HL-60 (cell line): ENCODE measurements at regions not wholly inside any gene's neighbourhood (a gene's known extent, or its start where the extent isn't known, plus 50 kb on each side); places are given as distances from the start of the nearest gene placed in this dataset.
A peak's percentile ranks its signal among the peaks of the same experiment; 100 is the strongest.

Experiments
- CTCF ChIP-seq: IDR thresholded peaks from one replicate; pipeline ENCODE4 v1.5.1; 2011; ENCODE audit warnings: low read length, control low read depth, inconsistent platforms; ENCODE audit not compliant: insufficient read depth
- POLR2AphosphoS5 ChIP-seq: IDR thresholded peaks from 2 replicates; pipeline ENCODE4 v1.6.1; 2012; ENCODE audit warnings: low read depth
- REST ChIP-seq: IDR thresholded peaks from 2 replicates; pipeline ENCODE4 v1.6.1; 2012; ENCODE audit warnings: low read depth; ENCODE audit not compliant: insufficient replicate concordance

- TF ChIP-seq POLR2AphosphoS5, result no peak
- no peak for TF ChIP-seq REST
- TF ChIP-seq CTCF, result peak; percentile 56
Measured at GRCh38 chr14:94681300-94682060, 69.3 kb downstream of the SERPINA3 start.
